IMR-90 (cell line): ENCODE measurements at regions not wholly inside any gene's neighbourhood (a gene's known extent, or its start where the extent isn't known, plus 50 kb on each side); places are given as distances from the start of the nearest gene placed in this dataset.

Source experiments
- ATAC-seq: fragments of 200-7000 bp; cut with Tn5 transposase; 2 replicates; pipeline ENCODE4 v1.9.1; 2020; ENCODE audit warnings: low read depth, mild to moderate bottlenecking, moderate library complexity
- BruUV-seq: library from RNA; stranded (reverse); fragments of 400-500 nt; replicated peaks from 2 replicates; lab custom pipeline; 2021; lab: Mats Ljungman, UMichigan
- CTCF ChIA-PET: fragments of 300-600 bp; formaldehyde crosslinking; extraction: SDS; loops from one replicate; lab custom pipeline; 2021; ENCODE audit warnings: antibody characterized with exemption; lab: Yijun Ruan, JAX
- POLR2A ChIA-PET: fragments of 300-600 bp; sonication (Branson Sonifier 250); formaldehyde crosslinking; loops from one replicate; lab custom pipeline; 2022; ENCODE audit warnings: antibody characterized with exemption; ENCODE audit not compliant: unreplicated experiment; lab: Charles Lee
- DNase-seq: peaks from one replicate; pipeline ENCODE4 v3.0.0; 2013
- H2AFZ ChIP-seq: replicated peaks from 2 replicates; pipeline ENCODE3; 2013; ENCODE audit warnings: low read length, mild to moderate bottlenecking; ENCODE audit not compliant: poor library complexity
- H2AK5ac ChIP-seq: 2 replicates; pipeline ENCODE4 v1.6.1; 2013; ENCODE audit warnings: low read depth, low read length, inconsistent platforms
- H2AK9ac ChIP-seq: replicated peaks from 2 replicates; pipeline ENCODE3; 2013; ENCODE audit warnings: mild to moderate bottlenecking, low read depth, low read length, moderate library complexity; ENCODE audit not compliant: poor library complexity
- H2BK120ac ChIP-seq: 2 replicates; pipeline ENCODE4 v1.6.1; 2013; ENCODE audit warnings: low read depth, low read length, inconsistent platforms
- H2BK15ac ChIP-seq: 3 replicates; pipeline ENCODE4 v1.6.1; 2013; ENCODE audit warnings: low read depth, low read length, inconsistent platforms
- H2BK20ac ChIP-seq: 2 replicates; pipeline ENCODE4 v1.6.1; 2013; ENCODE audit warnings: low read depth, mild to moderate bottlenecking, inconsistent platforms, low read length, moderate library complexity
- H2BK5ac ChIP-seq: 2 replicates; pipeline ENCODE4 v1.6.1; 2013; ENCODE audit warnings: mild to moderate bottlenecking, low read depth, low read length, inconsistent platforms; ENCODE audit not compliant: poor library complexity, severe bottlenecking
- H3K14ac ChIP-seq: replicated peaks from 2 replicates; pipeline ENCODE4 v1.6.1; 2013; ENCODE audit warnings: low read depth, low read length, inconsistent platforms
- H3K18ac ChIP-seq: 2 replicates; pipeline ENCODE4 v1.6.1; 2013; ENCODE audit warnings: low read depth, low read length, control low read depth
- H3K23ac ChIP-seq: 2 replicates; pipeline ENCODE4 v1.6.1; 2013; ENCODE audit warnings: low read depth, low read length, inconsistent platforms
- H3K27ac ChIP-seq: 2 replicates; pipeline ENCODE4 v1.5.1; 2013; ENCODE audit warnings: mild to moderate bottlenecking, control low read depth, low read length; ENCODE audit not compliant: insufficient read depth
- H3K27me3 ChIP-seq: 2 replicates; pipeline ENCODE4 v1.6.1; 2013; ENCODE audit warnings: low read length; ENCODE audit not compliant: control insufficient read depth, insufficient read depth
- H3K36me3 ChIP-seq: 2 replicates; pipeline ENCODE4 v1.6.1; 2013; ENCODE audit warnings: low read length, mixed read lengths; ENCODE audit not compliant: control insufficient read depth, insufficient read depth
- H3K4ac ChIP-seq: 2 replicates; pipeline ENCODE4 v1.6.1; 2013; ENCODE audit warnings: low read depth, low read length, inconsistent platforms
- H3K4me1 ChIP-seq: 2 replicates; pipeline ENCODE4 v1.6.1; 2013; ENCODE audit warnings: low read length, mixed read lengths; ENCODE audit not compliant: control insufficient read depth, insufficient read depth
- H3K4me2 ChIP-seq: 2 replicates; pipeline ENCODE4 v1.6.1; 2013; ENCODE audit warnings: low read depth, mild to moderate bottlenecking, control low read depth, low read length, moderate library complexity
- H3K4me3 ChIP-seq: 2 replicates; pipeline ENCODE4 v1.5.1; 2013; ENCODE audit warnings: low read depth, mild to moderate bottlenecking, control low read depth, low read length, moderate library complexity; ENCODE audit not compliant: insufficient read depth
- H3K56ac ChIP-seq: 2 replicates; pipeline ENCODE4 v1.6.1; 2013; ENCODE audit warnings: low read length, inconsistent platforms; ENCODE audit not compliant: insufficient read depth; ENCODE audit errors: extremely low read depth
- H3K79me1 ChIP-seq, 2 experiments: 2 replicates each; pipeline ENCODE4 v1.6.1; 2013; ENCODE audit warnings: low read length in 2 of 2, inconsistent platforms in 1 of 2, low read depth in 1 of 2
- H3K9ac ChIP-seq: 2 replicates; pipeline ENCODE4 v1.6.1; 2013; ENCODE audit warnings: low read depth, low read length, control low read depth
- H3K9me1 ChIP-seq: 2 replicates; pipeline ENCODE4 v1.6.1; 2013; ENCODE audit warnings: low read length, inconsistent platforms; ENCODE audit not compliant: insufficient read depth
- H3K9me3 ChIP-seq: 2 replicates; pipeline ENCODE4 v1.6.1; 2013; ENCODE audit warnings: low read length; ENCODE audit not compliant: control insufficient read depth, insufficient read depth
- H4K20me1 ChIP-seq: 2 replicates; pipeline ENCODE4 v1.6.1; 2013; ENCODE audit warnings: low read length, inconsistent platforms; ENCODE audit not compliant: insufficient read depth
- H4K5ac ChIP-seq: 2 replicates; pipeline ENCODE4 v1.6.1; 2013; ENCODE audit warnings: mild to moderate bottlenecking, low read depth, low read length, control low read depth
- H4K8ac ChIP-seq, 2 experiments: 2 replicates each; pipeline ENCODE4 v1.6.1; 2013; ENCODE audit warnings: low read depth in 2 of 2, low read length in 2 of 2, control low read depth in 1 of 2, inconsistent platforms in 1 of 2
- H4K91ac ChIP-seq: 2 replicates; pipeline ENCODE4 v1.6.1; 2013; ENCODE audit warnings: low read depth, low read length, inconsistent platforms; ENCODE audit not compliant: insufficient read depth
- CTCF ChIP-seq: conservative IDR thresholded peaks from 2 replicates; pipeline ENCODE4 v1.5.1; 2012; ENCODE audit warnings: mild to moderate bottlenecking, low read depth, low read length, improper control_type of control experiment
- FOS ChIP-seq: fragments of 150-350 bp; IDR thresholded peaks from 2 replicates; pipeline ENCODE4 v1.6.1; 2016; ENCODE audit warnings: low read depth, low read length
- WGBS, 2 experiments: methylation state at CpG; one replicate each; pipeline versions ENCODE4 v1.1.5 to v1.1.7; 2013; ENCODE audit warnings: missing lambda C conversion rate in 2 of 2; ENCODE audit not compliant: insufficient read length in 1 of 2; ENCODE audit errors: extremely low coverage in 2 of 2; 5-methylcytosine and 5-hydroxymethylcytosine counted together
- dilution Hi-C: fragments of 300-500 bp; cut with HindIII; formaldehyde crosslinking; loops from one replicate; pipeline ENCODE4 v1.14.3; 2018; ENCODE audit warnings: low sequenced_read_pairs; ENCODE audit not compliant: unreplicated experiment
- in situ Hi-C: fragments of 300-500 bp; cut with MboI; formaldehyde crosslinking; loops from 3 replicates; pipeline ENCODE4 v1.14.3; 2019; ENCODE audit warnings: low sequenced_read_pairs, inconsistent platforms, mixed read lengths
- intact Hi-C: fragments of 100-400 bp; cut with micrococcal nuclease; formaldehyde crosslinking; loops from 2 replicates; pipeline ENCODE4 v1.10.0; 2022

GRCh38 chr16:17921357-17921978, 415.1 kb downstream of the NPIPA8 start:
- no peak overlapping the region for H2AFZ ChIP-seq
- H2BK5ac ChIP-seq, result no peak overlapping the region
- no peaks in the 10 kb centered on the region for H3K27me3 ChIP-seq
- no peaks in the 10 kb centered on the region for H3K79me1 ChIP-seq
- H3K4me3 ChIP-seq, result no peak overlapping the region
- no peak overlapping the region for H3K27ac ChIP-seq
- ATAC-seq (no peak), DNase-seq (no peak)
- peaks cover 8% of the 10 kb centered on the region; the same call in 1 of the 2 replicates for H3K9me3 ChIP-seq
- H2BK20ac ChIP-seq, result no peak overlapping the region
- no peak overlapping the region for H3K4ac ChIP-seq
- in situ Hi-C loops, result no loop called here
- intact Hi-C loops, result no loop called here
- H3K36me3 ChIP-seq, result no peaks in the 10 kb centered on the region
- no peak overlapping the region for H4K8ac ChIP-seq
- H3K9me1 ChIP-seq, result no peaks in the 10 kb centered on the region
- no TSS peak for BruUV-seq
- H2AK9ac ChIP-seq, result no peak overlapping the region
- H4K20me1 ChIP-seq, result no peaks in the 10 kb centered on the region
- POLR2A ChIA-PET, result no interaction called here
- no peak overlapping the region for H3K23ac ChIP-seq
- no peak overlapping the region for H2BK120ac ChIP-seq
- H3K14ac ChIP-seq, result no peak overlapping the region
- H3K18ac ChIP-seq, result no peak overlapping the region
- H3K56ac ChIP-seq, result no peak overlapping the region
- no peak overlapping the region for H2AK5ac ChIP-seq
- WGBS, 2 experiments, result 14% methylated on average over 1 of the region's 2 CpGs; no CpG with 5 or more reads in 1 of the 2 experiments
- no peak overlapping the region for H2BK15ac ChIP-seq
- TF ChIP-seq CTCF (peak; percentile 21; the same call in 1 of the 2 replicates), FOS (no peak)
- no peak overlapping the region for H4K91ac ChIP-seq
- H4K5ac ChIP-seq, result no peak overlapping the region
- CTCF ChIA-PET, result no interaction called here
- no peaks in the 10 kb centered on the region for H3K4me1 ChIP-seq
- H3K9ac ChIP-seq, result no peak overlapping the region
- H3K4me2 ChIP-seq, result no peak overlapping the region
- dilution Hi-C loops, result no loop called here
